GM12878 (cell line): ENCODE measurements at regions not wholly inside any gene's neighbourhood (a gene's known extent, or its start where the extent isn't known, plus 50 kb on each side); places are given as distances from the start of the nearest gene placed in this dataset.

ENCODE experiments used
- ATAC-seq: fragments of 200-7000 bp; cut with Tn5 transposase; 3 replicates; pipeline ENCODE4 v1.9.1; 2020; ENCODE audit warnings: mild to moderate bottlenecking, moderate library complexity
- BruUV-seq: library from RNA; stranded (reverse); fragments of 400-500 nt; replicated peaks from 2 replicates; lab custom pipeline; 2021; lab: Mats Ljungman, UMichigan
- CTCF ChIA-PET: fragments of 300-600 bp; sonication (Branson Sonifier 250); formaldehyde crosslinking; extraction: SDS; loops from one replicate; lab custom pipeline; 2021; ENCODE audit warnings: inconsistent platforms; lab: Yijun Ruan, JAX
- POLR2A ChIA-PET: fragments of 350-600 bp; formaldehyde crosslinking; extraction: SDS; loops from one replicate; lab custom pipeline; 2021; ENCODE audit warnings: inconsistent platforms; lab: Charles Lee
- RAD21 ChIA-PET: fragments of 300-600 bp; sonication (Branson Sonifier 250); formaldehyde crosslinking; loops from one replicate; lab custom pipeline; 2023; ENCODE audit warnings: antibody characterized with exemption; ENCODE audit not compliant: unreplicated experiment; lab: Charles Lee
- SMC1A ChIA-PET: fragments of 300-600 bp; sonication (Branson Sonifier 250); formaldehyde crosslinking; loops from one replicate; lab custom pipeline; 2023; ENCODE audit not compliant: unreplicated experiment, uncharacterized antibody; lab: Charles Lee
- DNase-seq: peaks from one replicate; pipeline ENCODE4 v3.0.0-alpha.2; 2011; ENCODE audit warnings: low read depth, low spot score
- FAIRE-seq: peaks from 3 replicates; lab custom pipeline; 2011; peaks lifted over from hg19 to GRCh38; lab: Jason Lieb, UNC
- H2AFZ ChIP-seq: 2 replicates; pipeline ENCODE4 v1.6.0; 2011; ENCODE audit warnings: low read depth, low read length, control low read depth; ENCODE audit not compliant: control insufficient read depth
- H3K27ac ChIP-seq: 2 replicates; pipeline ENCODE4 v1.5.1; 2011; ENCODE audit warnings: control low read depth; ENCODE audit not compliant: control insufficient read depth, insufficient read depth
- H3K27me3 ChIP-seq, 2 experiments: replicated peaks in 1 of 2; 2 replicates each; pipeline versions ENCODE4 v1.6.0 to v1.6.1; 2011; ENCODE audit warnings: low read length in 1 of 2; ENCODE audit not compliant: control insufficient read depth in 2 of 2, insufficient read depth in 2 of 2
- H3K36me3 ChIP-seq, 2 experiments: 2 replicates each; pipeline ENCODE4 v1.5.1; 2011; ENCODE audit warnings: low read length in 1 of 2; ENCODE audit not compliant: control insufficient read depth in 2 of 2, insufficient read depth in 2 of 2
- H3K4me1 ChIP-seq: 2 replicates; pipeline ENCODE4 v1.6.1; 2011; ENCODE audit warnings: mild to moderate bottlenecking, low read length, moderate library complexity, mixed read lengths; ENCODE audit not compliant: control insufficient read depth, insufficient read depth
- H3K4me2 ChIP-seq: 2 replicates; pipeline ENCODE4 v1.6.0; 2011; ENCODE audit warnings: control low read depth; ENCODE audit not compliant: control insufficient read depth, insufficient read depth
- H3K4me3 ChIP-seq: fragments of 200-600 bp; sonication (generic); 2 replicates; pipeline ENCODE4 v1.5.1; 2016
- H3K79me2 ChIP-seq: 2 replicates; pipeline ENCODE4 v1.6.0; 2011; ENCODE audit warnings: low read length; ENCODE audit not compliant: control insufficient read depth, insufficient read depth
- H3K9ac ChIP-seq: 2 replicates; pipeline ENCODE4 v1.8.0; 2011; ENCODE audit warnings: low read length, control low read depth, mixed read lengths; ENCODE audit not compliant: control insufficient read depth, insufficient read depth
- H3K9me3 ChIP-seq: replicated peaks from 3 replicates; pipeline ENCODE4 v1.5.1; 2011; ENCODE audit warnings: mild to moderate bottlenecking, low read length; ENCODE audit not compliant: control insufficient read depth, insufficient read depth
- H4K20me1 ChIP-seq: 2 replicates; pipeline ENCODE4 v1.6.0; 2011; ENCODE audit not compliant: control insufficient read depth, insufficient read depth
- BRCA1 ChIP-seq: IDR thresholded peaks from 2 replicates; pipeline ENCODE4 v1.6.1; 2011; ENCODE audit warnings: low read depth, low read length, improper control_type of control experiment
- CBX5 ChIP-seq: sonication (generic); IDR thresholded peaks from 2 replicates; pipeline ENCODE4 v1.6.1; 2016; ENCODE audit warnings: low read depth, moderate library complexity, mild to moderate bottlenecking, inconsistent platforms
- CEBPB ChIP-seq, 2 experiments: fragments of 150-350 bp in 1 of 2; IDR thresholded peaks; 2 replicates each; pipeline ENCODE4 v1.6.1; 2012 to 2014; ENCODE audit warnings: low read depth in 2 of 2, low read length in 2 of 2, borderline replicate concordance in 1 of 2, inconsistent platforms in 1 of 2
- MAX ChIP-seq: IDR thresholded peaks from 2 replicates; pipeline ENCODE4 v1.6.1; 2012; ENCODE audit warnings: low read depth, low read length, improper control_type of control experiment
- MTA2 ChIP-seq: fragments of 450-650 bp; IDR thresholded peaks from 2 replicates; pipeline ENCODE4 v1.6.1; 2016; ENCODE audit warnings: low read depth, mild to moderate bottlenecking, moderate library complexity
- PAX5 ChIP-seq: IDR thresholded peaks from 2 replicates; pipeline ENCODE4 v1.6.1; 2011; ENCODE audit warnings: low read depth, low read length, borderline replicate concordance
- SIN3A ChIP-seq: IDR thresholded peaks from 2 replicates; pipeline ENCODE4 v1.6.1; 2012; ENCODE audit warnings: low read depth, low read length, improper control_type of control experiment
- SIX5 ChIP-seq: IDR thresholded peaks from 2 replicates; pipeline ENCODE4 v1.6.1; 2011; ENCODE audit warnings: mild to moderate bottlenecking, low read depth, low read length, moderate library complexity; ENCODE audit not compliant: severe bottlenecking
- SUZ12 ChIP-seq: fragments of 200-600 bp; sonication (generic); IDR thresholded peaks from one replicate; pipeline ENCODE4 v1.6.1; 2018; ENCODE audit warnings: antibody characterized with exemption, mild to moderate bottlenecking; ENCODE audit not compliant: unreplicated experiment
- WGBS: methylation state at CpG from one replicate; pipeline ENCODE4 v1.1.6; 2016; ENCODE audit warnings: low lambda C conversion rate; ENCODE audit not compliant: insufficient replicate concordance, insufficient coverage; ENCODE audit errors: missing lambda C conversion rate; 5-methylcytosine and 5-hydroxymethylcytosine counted together
- in situ Hi-C: fragments of 300-500 bp; cut with MboI; formaldehyde crosslinking; loops from 9 replicates; pipeline ENCODE4 v1.14.3; 2018; ENCODE audit warnings: mixed read lengths
- intact Hi-C: fragments of 100-400 bp; cut with micrococcal nuclease; formaldehyde crosslinking; loops from one replicate; pipeline ENCODE4 v1.14.2; 2022; ENCODE audit not compliant: unreplicated experiment
- TF ChIP-seq, protein P1 (sequence below): fragments of 450-650 bp; IDR thresholded peaks from 2 replicates; pipeline ENCODE4 v1.6.1; 2017; ENCODE audit warnings: antibody characterized with exemption, mild to moderate bottlenecking, moderate library complexity

GRCh38 chr2:122179492-122180165 lies 424.2 kb downstream of the TSN start:
- BruUV-seq = no TSS peak

More at GRCh38 chr2:122179492-122180165, 424.2 kb downstream of the TSN start:
- H2AFZ ChIP-seq = no peak overlapping the region
- no peaks in the 10 kb centered on the region for H3K4me1 ChIP-seq
- in situ Hi-C loops = no loop called here
- 2% methylated on average over 6 of the region's 6 CpGs for WGBS
- intact Hi-C loops = no loop called here
- no peaks in the 10 kb centered on the region for H3K36me3 ChIP-seq
- no peak overlapping the region for H3K27ac ChIP-seq
- no peak overlapping the region for H3K9ac ChIP-seq
- H3K27me3 ChIP-seq = 0 out of 4 replicates have a peak, but pooled peaks cover 0 to 4% of the 10 kb centered on the region in 2 experiments
- CTCF ChIA-PET = interaction anchor here (1.5 kb wide), 1 partner anchor 10 kb away, joined by 3 read pairs; no protein-coding TSS in a partner anchor
- SMC1A ChIA-PET = interaction anchor here (1.0 to 1.6 kb wide), 2 partner anchors 10 to 295 kb away, joined by 3 to 4 read pairs; no protein-coding TSS in a partner anchor
- ATAC-seq = no peak
- no peaks in the 10 kb centered on the region for H3K79me2 ChIP-seq
- H3K4me3 ChIP-seq = no peak overlapping the region
- H3K4me2 ChIP-seq = no peak overlapping the region
- RAD21 ChIA-PET = interaction anchor here (1.1 kb wide), 1 partner anchor 12 kb away, joined by 3 read pairs; no protein-coding TSS in a partner anchor
- H4K20me1 ChIP-seq = no peaks in the 10 kb centered on the region
- DNase-seq = no peak
- TF ChIP-seq SIX5 (no peak), MTA2 (no peak), CEBPB (IDR thresholded peaks at IDR 0.05; ENCODE audit: borderline replicate concordance in 1 of 2, low read depth in 2 of 2, low read length in 2 of 2) (no peak), CBX5 (no peak), SIN3A (no peak), SUZ12 (no peak), BRCA1 (no peak), PAX5 (no peak), MAX (no peak)
- TF ChIP-seq, protein P1, sequence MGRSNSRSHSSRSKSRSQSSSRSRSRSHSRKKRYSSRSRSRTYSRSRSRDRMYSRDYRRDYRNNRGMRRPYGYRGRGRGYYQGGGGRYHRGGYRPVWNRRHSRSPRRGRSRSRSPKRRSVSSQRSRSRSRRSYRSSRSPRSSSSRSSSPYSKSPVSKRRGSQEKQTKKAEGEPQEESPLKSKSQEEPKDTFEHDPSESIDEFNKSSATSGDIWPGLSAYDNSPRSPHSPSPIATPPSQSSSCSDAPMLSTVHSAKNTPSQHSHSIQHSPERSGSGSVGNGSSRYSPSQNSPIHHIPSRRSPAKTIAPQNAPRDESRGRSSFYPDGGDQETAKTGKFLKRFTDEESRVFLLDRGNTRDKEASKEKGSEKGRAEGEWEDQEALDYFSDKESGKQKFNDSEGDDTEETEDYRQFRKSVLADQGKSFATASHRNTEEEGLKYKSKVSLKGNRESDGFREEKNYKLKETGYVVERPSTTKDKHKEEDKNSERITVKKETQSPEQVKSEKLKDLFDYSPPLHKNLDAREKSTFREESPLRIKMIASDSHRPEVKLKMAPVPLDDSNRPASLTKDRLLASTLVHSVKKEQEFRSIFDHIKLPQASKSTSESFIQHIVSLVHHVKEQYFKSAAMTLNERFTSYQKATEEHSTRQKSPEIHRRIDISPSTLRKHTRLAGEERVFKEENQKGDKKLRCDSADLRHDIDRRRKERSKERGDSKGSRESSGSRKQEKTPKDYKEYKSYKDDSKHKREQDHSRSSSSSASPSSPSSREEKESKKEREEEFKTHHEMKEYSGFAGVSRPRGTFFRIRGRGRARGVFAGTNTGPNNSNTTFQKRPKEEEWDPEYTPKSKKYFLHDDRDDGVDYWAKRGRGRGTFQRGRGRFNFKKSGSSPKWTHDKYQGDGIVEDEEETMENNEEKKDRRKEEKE = no peak
- H3K9me3 ChIP-seq = no peaks in the 10 kb centered on the region
- no peak for FAIRE-seq
- POLR2A ChIA-PET = no interaction called here
